OCI-LY7 (cell line): ENCODE measurements at regions not wholly inside any gene's neighbourhood (a gene's known extent, or its start where the extent isn't known, plus 50 kb on each side); places are given as distances from the start of the nearest gene placed in this dataset.

Source experiments
- EZH2phosphoT487 ChIP-seq: fragments of 200-600 bp; sonication (generic); IDR thresholded peaks from 2 replicates; pipeline ENCODE4 v1.6.1; 2018; ENCODE audit warnings: low read depth, borderline replicate concordance, mild to moderate bottlenecking, mixed run types, antibody characterized with exemption, low read length, moderate library complexity, mixed read lengths
- TF ChIP-seq, protein P1 (sequence below): fragments of 200-600 bp; sonication (generic); conservative IDR thresholded peaks from 2 replicates; pipeline ENCODE4 v1.5.1; 2014; ENCODE audit warnings: mild to moderate bottlenecking, antibody characterized with exemption, low read length, moderate library complexity, mixed read lengths

DNA sequence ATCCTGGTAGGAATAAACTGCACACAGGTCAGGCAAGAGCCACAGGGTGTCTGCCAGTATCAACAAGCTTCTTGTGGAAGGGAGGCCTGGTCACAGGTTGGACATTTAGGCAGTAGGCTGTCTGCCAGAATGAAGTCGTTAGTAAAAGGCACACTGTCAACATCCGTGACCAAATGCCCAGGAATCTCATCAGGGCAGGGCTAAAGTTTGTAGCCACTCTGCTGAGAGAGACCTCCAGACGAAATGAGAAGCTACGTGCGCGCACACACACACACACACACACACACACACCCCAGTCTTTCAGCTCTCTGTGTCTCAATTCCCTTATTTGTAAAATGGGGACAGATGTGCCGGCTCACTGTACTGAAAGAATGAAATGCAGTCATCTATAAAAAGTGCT is 408.7 kb upstream of the ZFP42 start:
- TF ChIP-seq, protein P1, sequence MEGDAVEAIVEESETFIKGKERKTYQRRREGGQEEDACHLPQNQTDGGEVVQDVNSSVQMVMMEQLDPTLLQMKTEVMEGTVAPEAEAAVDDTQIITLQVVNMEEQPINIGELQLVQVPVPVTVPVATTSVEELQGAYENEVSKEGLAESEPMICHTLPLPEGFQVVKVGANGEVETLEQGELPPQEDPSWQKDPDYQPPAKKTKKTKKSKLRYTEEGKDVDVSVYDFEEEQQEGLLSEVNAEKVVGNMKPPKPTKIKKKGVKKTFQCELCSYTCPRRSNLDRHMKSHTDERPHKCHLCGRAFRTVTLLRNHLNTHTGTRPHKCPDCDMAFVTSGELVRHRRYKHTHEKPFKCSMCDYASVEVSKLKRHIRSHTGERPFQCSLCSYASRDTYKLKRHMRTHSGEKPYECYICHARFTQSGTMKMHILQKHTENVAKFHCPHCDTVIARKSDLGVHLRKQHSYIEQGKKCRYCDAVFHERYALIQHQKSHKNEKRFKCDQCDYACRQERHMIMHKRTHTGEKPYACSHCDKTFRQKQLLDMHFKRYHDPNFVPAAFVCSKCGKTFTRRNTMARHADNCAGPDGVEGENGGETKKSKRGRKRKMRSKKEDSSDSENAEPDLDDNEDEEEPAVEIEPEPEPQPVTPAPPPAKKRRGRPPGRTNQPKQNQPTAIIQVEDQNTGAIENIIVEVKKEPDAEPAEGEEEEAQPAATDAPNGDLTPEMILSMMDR, result no peak
- no peak for TF ChIP-seq EZH2phosphoT487
